ENCODE measurements at regions not wholly inside any gene's neighbourhood (a gene's known extent, or its start where the extent isn't known, plus 50 kb on each side); places are given as distances from the start of the nearest gene placed in this dataset.

- no peak for TF ChIP-seq CTCF (optimal IDR thresholded peaks at IDR 0.05 in 1 of 3, IDR thresholded peaks at IDR 0.05 in 1 of 3, conservative IDR thresholded peaks at IDR 0.05 in 1 of 3; ENCODE audit: extremely low read depth in 1 of 3, insufficient read depth in 2 of 3, low read length in 3 of 3)
- TF ChIP-seq EZH2 (IDR thresholded peaks at IDR 0.05; ENCODE audit: low read length), result no peak
Measured at GRCh38 chr1:221139991-221140390, 260.7 kb downstream of the HLX start.
